BLaER1 (cell line): ENCODE measurements at regions not wholly inside any gene's neighbourhood (a gene's known extent, or its start where the extent isn't known, plus 50 kb on each side); places are given as distances from the start of the nearest gene placed in this dataset.
"Not testable (repeated sequence)": the region's sequence is repeated elsewhere in the genome, so short reads cannot be mapped to it uniquely, and the experiment has no call there.

Source experiments
- H3K27ac ChIP-seq: shearing (Covaris generic); formaldehyde crosslinking; 2 replicates; pipeline ENCODE4 v1.8.1; 2022
- H3K27me3 ChIP-seq: shearing (Covaris generic); formaldehyde crosslinking; 2 replicates; pipeline ENCODE4 v1.8.1; 2022
- H3K36me3 ChIP-seq: shearing (Covaris generic); formaldehyde crosslinking; 2 replicates; pipeline ENCODE4 v1.8.1; 2022
- H3K4me1 ChIP-seq: shearing (Covaris generic); formaldehyde crosslinking; 2 replicates; pipeline ENCODE4 v1.8.1; 2022
- H3K4me2 ChIP-seq: shearing (Covaris generic); formaldehyde crosslinking; 2 replicates; pipeline ENCODE4 v1.8.1; 2022
- H3K4me3 ChIP-seq: shearing (Covaris generic); formaldehyde crosslinking; 2 replicates; pipeline ENCODE4 v1.8.1; 2022
- H3K9ac ChIP-seq: shearing (Covaris generic); formaldehyde crosslinking; 2 replicates; pipeline ENCODE4 v1.8.1; 2022
- H3K9me3 ChIP-seq: shearing (Covaris generic); formaldehyde crosslinking; 2 replicates; pipeline ENCODE4 v1.8.1; 2022
- H4K20me1 ChIP-seq: shearing (Covaris generic); formaldehyde crosslinking; 2 replicates; pipeline ENCODE4 v1.8.1; 2022
- Cebpa-rat ChIP-seq: shearing (Covaris generic); IDR thresholded peaks from 2 replicates; pipeline ENCODE4 v1.8.1; 2022

GRCh38 chr9:108427751-108428150 lies 428.0 kb downstream of the ACTL7B start:
- TF ChIP-seq Cebpa-rat = no peak
- no peak overlapping the region for H3K4me2 ChIP-seq
- peaks cover 12% of the 10 kb centered on the region for H3K9me3 ChIP-seq
- no peaks in the 10 kb centered on the region for H3K27me3 ChIP-seq
- H3K9ac ChIP-seq = no peak overlapping the region
- no peak overlapping the region for H3K27ac ChIP-seq
- no peak overlapping the region for H3K4me3 ChIP-seq
- H4K20me1 ChIP-seq = no peaks in the 10 kb centered on the region
- no peaks in the 10 kb centered on the region for H3K36me3 ChIP-seq
- no peaks in the 10 kb centered on the region for H3K4me1 ChIP-seq

GRCh38 chr9:108426421-108426940 lies 429.3 kb downstream of the ACTL7B start:
- not testable (repeated sequence) for H3K36me3 ChIP-seq, H3K27me3 ChIP-seq, H3K27ac ChIP-seq, H3K4me2 ChIP-seq, H3K4me1 ChIP-seq, H3K4me3 ChIP-seq, H3K9ac ChIP-seq, H4K20me1 ChIP-seq
- peaks cover 12% of the 10 kb centered on the region for H3K9me3 ChIP-seq

GRCh38 chr9:108423433-108423832 lies 432.4 kb downstream of the ACTL7B start:
- no peaks in the 10 kb centered on the region for H3K27me3 ChIP-seq
- TF ChIP-seq Cebpa-rat = no peak
- H4K20me1 ChIP-seq = no peaks in the 10 kb centered on the region
- no peak overlapping the region for H3K4me3 ChIP-seq
- H3K27ac ChIP-seq = no peak overlapping the region
- no peaks in the 10 kb centered on the region for H3K9me3 ChIP-seq
- no peaks in the 10 kb centered on the region for H3K36me3 ChIP-seq
- no peaks in the 10 kb centered on the region for H3K4me1 ChIP-seq
- H3K9ac ChIP-seq = no peak overlapping the region
- no peak overlapping the region for H3K4me2 ChIP-seq

- H3K4me1 ChIP-seq = no peaks in the 10 kb centered on the region
- no peak overlapping the region for H3K4me3 ChIP-seq
- H3K9ac ChIP-seq = no peak overlapping the region
- H3K27ac ChIP-seq = no peak overlapping the region
- no peaks in the 10 kb centered on the region for H3K9me3 ChIP-seq
- H3K36me3 ChIP-seq = no peaks in the 10 kb centered on the region
- no peaks in the 10 kb centered on the region for H3K27me3 ChIP-seq
- H3K4me2 ChIP-seq = no peak overlapping the region
- TF ChIP-seq Cebpa-rat = no peak
- no peaks in the 10 kb centered on the region for H4K20me1 ChIP-seq
These were observed 436.4 kb downstream of the ACTL7B start for GRCh38 chr9:108419379-108419778.

GRCh38 chr9:108417726-108418125 lies 438.1 kb downstream of the ACTL7B start:
- no peaks in the 10 kb centered on the region for H3K9me3 ChIP-seq
- H4K20me1 ChIP-seq = no peaks in the 10 kb centered on the region
- H3K27me3 ChIP-seq = no peaks in the 10 kb centered on the region
- TF ChIP-seq Cebpa-rat = no peak
- H3K4me1 ChIP-seq = no peaks in the 10 kb centered on the region
- H3K9ac ChIP-seq = no peak overlapping the region
- H3K27ac ChIP-seq = no peak overlapping the region
- no peak overlapping the region for H3K4me2 ChIP-seq
- H3K4me3 ChIP-seq = no peak overlapping the region
- no peaks in the 10 kb centered on the region for H3K36me3 ChIP-seq

GRCh38 chr9:108417312-108417711 lies 438.5 kb downstream of the ACTL7B start:
- H3K27ac ChIP-seq = no peak overlapping the region
- H3K4me3 ChIP-seq = no peak overlapping the region
- H3K9ac ChIP-seq = no peak overlapping the region
- H4K20me1 ChIP-seq = no peaks in the 10 kb centered on the region
- no peak for TF ChIP-seq Cebpa-rat
- H3K9me3 ChIP-seq = no peaks in the 10 kb centered on the region
- no peaks in the 10 kb centered on the region for H3K36me3 ChIP-seq
- no peak overlapping the region for H3K4me2 ChIP-seq
- no peaks in the 10 kb centered on the region for H3K4me1 ChIP-seq
- no peaks in the 10 kb centered on the region for H3K27me3 ChIP-seq

- no peak overlapping the region for H3K27ac ChIP-seq
- H3K4me1 ChIP-seq = no peaks in the 10 kb centered on the region
- H3K9ac ChIP-seq = no peak overlapping the region
- no peaks in the 10 kb centered on the region for H3K27me3 ChIP-seq
- no peaks in the 10 kb centered on the region for H3K36me3 ChIP-seq
- no peak for TF ChIP-seq Cebpa-rat
- no peak overlapping the region for H3K4me2 ChIP-seq
- H3K4me3 ChIP-seq = no peak overlapping the region
- no peaks in the 10 kb centered on the region for H3K9me3 ChIP-seq
- H4K20me1 ChIP-seq = no peaks in the 10 kb centered on the region
These were observed 439.5 kb downstream of the ACTL7B start for GRCh38 chr9:108416324-108416723.

DNA sequence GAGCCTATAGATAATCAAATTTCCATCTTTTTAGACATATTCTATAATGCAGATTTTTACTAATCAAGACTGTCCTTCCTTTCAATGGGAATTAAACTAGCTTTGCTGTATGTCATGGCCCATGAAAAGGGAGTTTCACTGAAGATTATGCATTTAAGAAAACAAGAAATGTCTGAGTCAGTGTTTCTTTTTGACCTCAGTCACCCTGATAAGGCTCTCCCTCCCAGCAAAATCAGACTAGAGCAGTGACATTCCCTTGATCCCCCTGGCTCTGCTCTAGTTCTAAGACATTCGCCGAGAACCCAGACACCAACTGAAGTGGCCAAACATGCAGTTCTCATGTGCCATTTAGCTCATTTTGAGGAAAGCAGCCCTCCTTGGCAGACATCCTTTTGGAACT lies 442.0 kb downstream of the ACTL7B start:
- H3K4me3 ChIP-seq = no peak overlapping the region
- H3K4me1 ChIP-seq = no peaks in the 10 kb centered on the region
- no peaks in the 10 kb centered on the region for H4K20me1 ChIP-seq
- H3K36me3 ChIP-seq = no peaks in the 10 kb centered on the region
- H3K27ac ChIP-seq = no peak overlapping the region
- TF ChIP-seq Cebpa-rat = no peak
- H3K4me2 ChIP-seq = no peak overlapping the region
- no peak overlapping the region for H3K9ac ChIP-seq
- no peaks in the 10 kb centered on the region for H3K27me3 ChIP-seq
- H3K9me3 ChIP-seq = no peaks in the 10 kb centered on the region

DNA sequence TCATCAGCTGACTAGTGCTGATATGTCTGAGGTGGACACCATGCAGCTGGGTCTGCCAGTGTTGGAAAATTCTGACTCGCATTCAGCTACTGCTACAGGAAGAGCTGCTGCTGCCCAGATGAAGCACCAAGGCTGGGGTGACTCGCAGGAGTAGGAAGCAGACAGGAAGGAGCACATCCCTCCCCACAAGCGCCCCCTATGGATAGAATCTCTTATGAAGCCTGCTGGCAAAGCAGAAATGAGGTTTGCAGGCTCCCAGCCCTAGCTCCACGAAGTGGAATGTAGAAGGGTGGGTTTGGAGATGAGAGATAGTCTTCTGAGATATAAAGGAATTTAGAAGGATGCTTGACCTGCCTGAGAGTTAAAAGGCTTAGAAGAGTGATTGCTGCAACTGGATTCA lies 443.0 kb downstream of the ACTL7B start:
- H3K9me3 ChIP-seq = no peaks in the 10 kb centered on the region
- H3K27ac ChIP-seq = no peak overlapping the region
- no peaks in the 10 kb centered on the region for H3K36me3 ChIP-seq
- no peaks in the 10 kb centered on the region for H3K27me3 ChIP-seq
- H4K20me1 ChIP-seq = no peaks in the 10 kb centered on the region
- no peak for TF ChIP-seq Cebpa-rat
- H3K4me3 ChIP-seq = no peak overlapping the region
- no peak overlapping the region for H3K9ac ChIP-seq
- H3K4me1 ChIP-seq = no peaks in the 10 kb centered on the region
- no peak overlapping the region for H3K4me2 ChIP-seq

DNA sequence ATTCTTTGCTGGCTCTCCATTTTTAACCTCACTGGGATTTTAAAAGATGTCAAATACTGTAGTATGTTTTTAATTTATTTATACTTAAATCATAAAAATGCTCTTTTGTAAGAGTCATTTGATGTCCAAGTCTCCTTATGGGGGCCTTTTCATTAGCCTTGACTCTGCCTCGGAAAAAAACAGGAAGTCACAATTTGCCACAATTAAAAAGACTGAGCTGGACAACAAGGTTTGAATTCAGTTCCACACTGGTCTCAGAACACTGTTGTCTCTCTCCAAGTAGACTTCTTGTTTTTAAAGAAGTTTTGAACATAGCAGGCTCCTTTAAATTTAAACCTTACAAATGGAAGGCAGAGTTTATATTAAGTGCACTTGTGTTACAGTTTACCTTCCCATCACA lies 444.2 kb downstream of the ACTL7B start:
- no peak overlapping the region for H3K27ac ChIP-seq
- no peak overlapping the region for H3K4me2 ChIP-seq
- no peak for TF ChIP-seq Cebpa-rat
- no peaks in the 10 kb centered on the region for H4K20me1 ChIP-seq
- no peaks in the 10 kb centered on the region for H3K36me3 ChIP-seq
- H3K4me3 ChIP-seq = no peak overlapping the region
- no peaks in the 10 kb centered on the region for H3K27me3 ChIP-seq
- H3K9ac ChIP-seq = no peak overlapping the region
- no peaks in the 10 kb centered on the region for H3K9me3 ChIP-seq
- H3K4me1 ChIP-seq = no peaks in the 10 kb centered on the region

DNA sequence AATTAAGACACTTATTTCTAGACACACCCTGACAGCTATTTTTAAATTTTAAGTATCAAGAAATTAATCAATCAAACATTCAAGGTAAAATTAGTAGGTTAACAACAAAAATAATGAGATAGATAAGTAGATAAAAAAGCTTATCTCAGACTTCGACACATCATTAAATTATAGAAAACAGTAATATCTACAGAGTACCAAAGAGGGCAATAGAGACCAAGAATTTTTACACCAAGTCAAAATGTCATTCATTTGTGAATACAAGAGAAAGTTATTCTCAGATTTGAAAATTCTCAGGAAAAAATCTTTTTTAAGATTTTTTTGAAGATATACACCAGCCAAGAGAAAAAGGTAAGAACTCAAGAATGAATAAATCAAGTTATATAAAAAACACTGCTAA lies 445.6 kb downstream of the ACTL7B start:
- H3K9ac ChIP-seq = no peak overlapping the region
- no peaks in the 10 kb centered on the region for H3K9me3 ChIP-seq
- no peaks in the 10 kb centered on the region for H3K27me3 ChIP-seq
- TF ChIP-seq Cebpa-rat = no peak
- no peak overlapping the region for H3K4me2 ChIP-seq
- H3K36me3 ChIP-seq = no peaks in the 10 kb centered on the region
- no peaks in the 10 kb centered on the region for H4K20me1 ChIP-seq
- no peak overlapping the region for H3K4me3 ChIP-seq
- no peak overlapping the region for H3K27ac ChIP-seq
- no peaks in the 10 kb centered on the region for H3K4me1 ChIP-seq
